HCT116 (cell line): ENCODE measurements at regions not wholly inside any gene's neighbourhood (a gene's known extent, or its start where the extent isn't known, plus 50 kb on each side); places are given as distances from the start of the nearest gene placed in this dataset.

Experiments used
- ATAC-seq: fragments of 200-7000 bp; cut with Tn5 transposase; 2 replicates; pipeline ENCODE4 v1.9.1; 2020; ENCODE audit warnings: mild to moderate bottlenecking, moderate library complexity
- BruUV-seq: library from RNA; stranded (reverse); fragments of 400-500 nt; replicated peaks from 2 replicates; lab custom pipeline; 2021; lab: Mats Ljungman, UMichigan
- CTCF ChIA-PET: fragments of 300-600 bp; sonication (Branson Sonifier 250); formaldehyde crosslinking; loops from one replicate; lab custom pipeline; 2021; ENCODE audit warnings: antibody characterized with exemption; lab: Charles Lee
- POLR2A ChIA-PET: fragments of 300-600, 350-600 bp; sonication (Branson Sonifier 250); formaldehyde crosslinking; loops from one replicate; lab custom pipeline; 2021; ENCODE audit warnings: antibody characterized with exemption; lab: Charles Lee
- RAD21 ChIA-PET, 2 experiments: fragments of 300-600 bp; sonication (Branson Sonifier 250); formaldehyde crosslinking; loops; one replicate each; lab custom pipeline; 2023; ENCODE audit warnings: low total read pairs in 2 of 2; ENCODE audit not compliant: uncharacterized antibody in 2 of 2, unreplicated experiment in 2 of 2, low non-redundant PET in 1 of 2; lab: Charles Lee
- DNase-seq: peaks from one replicate; pipeline ENCODE4 v3.0.0-alpha.2; 2010; ENCODE audit warnings: low read depth, low spot score
- H2AFZ ChIP-seq: fragments of 200-600 bp; shearing (Covaris generic), sonication (generic); 2 replicates; pipeline ENCODE4 v1.6.1; 2017; ENCODE audit warnings: low read depth, mixed run types, mixed read lengths, antibody characterized with exemption, low read length; ENCODE audit not compliant: poor library complexity, severe bottlenecking
- H3K27ac ChIP-seq: 2 replicates; pipeline ENCODE4 v1.5.1; 2012; ENCODE audit warnings: low read depth, low read length
- H3K27me3 ChIP-seq: fragments of 200-600 bp; sonication (generic); 2 replicates; pipeline ENCODE4 v1.6.1; 2016; ENCODE audit warnings: mixed run types, low read length, mixed read lengths; ENCODE audit not compliant: insufficient read depth
- H3K36me3 ChIP-seq, 2 experiments: fragments of 200-500 bp in 1 of 2; fragments of 200-600 bp in 1 of 2; sonication (Bioruptor generic) in 1 of 2; sonication (generic) in 1 of 2; 2 replicates each; pipeline versions ENCODE4 v1.5.1 to v1.6.1; 2014 to 2016; ENCODE audit warnings: low read length in 2 of 2, inconsistent platforms in 1 of 2, mixed read lengths in 1 of 2, mixed run types in 1 of 2; ENCODE audit not compliant: insufficient read depth in 2 of 2, control insufficient read depth in 1 of 2
- H3K4me1 ChIP-seq, 2 experiments: fragments of 200-600 bp in 1 of 2; sonication (generic) in 1 of 2; 2 replicates each; pipeline versions ENCODE4 v1.5.1 to v1.6.1; 2012 to 2017; ENCODE audit warnings: low read length in 2 of 2, inconsistent platforms in 1 of 2, mild to moderate bottlenecking in 1 of 2, mixed read lengths in 1 of 2, mixed run types in 1 of 2, moderate library complexity in 1 of 2; ENCODE audit not compliant: insufficient read depth in 2 of 2, control insufficient read depth in 1 of 2
- H3K4me2 ChIP-seq: fragments of 200-600 bp; sonication (generic); 2 replicates; pipeline ENCODE4 v1.6.1; 2017; ENCODE audit warnings: mixed run types, low read length, mixed read lengths
- H3K4me3 ChIP-seq, 2 experiments: fragments of 200-600 bp in 1 of 2; sonication (generic) in 1 of 2; replicated peaks in 1 of 2; 2 replicates each; pipeline ENCODE4 v1.5.1; 2011 to 2016; ENCODE audit warnings: low read length in 2 of 2, control low read depth in 1 of 2, low read depth in 1 of 2, mild to moderate bottlenecking in 1 of 2, mixed read lengths in 1 of 2, mixed run types in 1 of 2
- H3K79me2 ChIP-seq: fragments of 200-600 bp; sonication (generic); 2 replicates; pipeline ENCODE4 v1.6.1; 2017; ENCODE audit warnings: mild to moderate bottlenecking, mixed run types, low read length, moderate library complexity, mixed read lengths; ENCODE audit not compliant: insufficient read depth
- H3K9ac ChIP-seq: fragments of 200-600 bp; sonication (generic); 2 replicates; pipeline ENCODE4 v1.6.1; 2016; ENCODE audit warnings: low read length, mixed read lengths
- H3K9me2 ChIP-seq: fragments of 200-600 bp; sonication (generic), shearing (Covaris generic); 2 replicates; pipeline ENCODE4 v1.6.1; 2017; ENCODE audit warnings: mixed run types, mild to moderate bottlenecking, moderate library complexity; ENCODE audit not compliant: insufficient read depth
- H3K9me3 ChIP-seq, 2 experiments: fragments of 200-500 bp in 1 of 2; fragments of 200-600 bp in 1 of 2; sonication (Bioruptor generic) in 1 of 2; sonication (generic) in 1 of 2; 2 replicates each; pipeline ENCODE4 v1.6.1; 2014 to 2017; ENCODE audit warnings: low read length in 2 of 2, mixed read lengths in 2 of 2, inconsistent platforms in 1 of 2, low read depth in 1 of 2, mild to moderate bottlenecking in 1 of 2, mixed run types in 1 of 2, moderate library complexity in 1 of 2; ENCODE audit not compliant: control insufficient read depth in 1 of 2, insufficient read depth in 1 of 2
- H4K20me1 ChIP-seq: fragments of 200-600 bp; sonication (generic), shearing (Covaris generic); 2 replicates; pipeline ENCODE4 v1.6.1; 2017; ENCODE audit warnings: mixed run types, mild to moderate bottlenecking, moderate library complexity; ENCODE audit not compliant: insufficient read depth
- EGR1 ChIP-seq: IDR thresholded peaks from 2 replicates; pipeline ENCODE4 v1.6.1; 2012; ENCODE audit warnings: low read depth
- EZH2phosphoT487 ChIP-seq: fragments of 200-600 bp; IDR thresholded peaks from 2 replicates; pipeline ENCODE4 v1.6.1; 2018; ENCODE audit warnings: antibody characterized with exemption, borderline replicate concordance
- FOSL1 ChIP-seq: IDR thresholded peaks from 2 replicates; pipeline ENCODE4 v1.6.1; 2012; ENCODE audit warnings: low read depth
- JUND ChIP-seq: IDR thresholded peaks from 2 replicates; pipeline ENCODE4 v1.6.1; 2012
- MAX ChIP-seq: IDR thresholded peaks from 2 replicates; pipeline ENCODE4 v1.6.1; 2012
- POLR2A ChIP-seq: IDR thresholded peaks from 2 replicates; pipeline ENCODE4 v1.7.0; 2011; ENCODE audit warnings: borderline replicate concordance; ENCODE audit not compliant: insufficient read depth, insufficient read length; ENCODE audit errors: extremely low read depth
- POLR2AphosphoS5 ChIP-seq: IDR thresholded peaks from 2 replicates; pipeline ENCODE4 v1.6.1; 2011; ENCODE audit warnings: mild to moderate bottlenecking, low read depth, low read length, moderate library complexity
- RAD21 ChIP-seq: IDR thresholded peaks from 2 replicates; pipeline ENCODE4 v1.6.1; 2012; ENCODE audit warnings: low read depth, mild to moderate bottlenecking
- REST ChIP-seq: IDR thresholded peaks from 2 replicates; pipeline ENCODE4 v1.6.1; 2012; ENCODE audit warnings: low read depth
- SIN3A ChIP-seq: IDR thresholded peaks from 2 replicates; pipeline ENCODE4 v1.6.1; 2012; ENCODE audit warnings: low read depth
- SP1 ChIP-seq: IDR thresholded peaks from 2 replicates; pipeline ENCODE4 v1.6.1; 2012; ENCODE audit warnings: low read depth
- ZFX ChIP-seq: fragments of 450-650 bp; IDR thresholded peaks from 2 replicates; pipeline ENCODE4 v1.6.1; 2017
- intact Hi-C: fragments of 100-400 bp; cut with micrococcal nuclease; formaldehyde crosslinking; loops from 2 replicates; pipeline ENCODE4 v1.10.0; 2022
- TF ChIP-seq, protein P1 (sequence below), 3 experiments: fragments of 200-600 bp in 1 of 3; sonication (generic) in 1 of 3; IDR thresholded peaks in 2 of 3; conservative IDR thresholded peaks in 1 of 3; 2 replicates each; pipeline ENCODE4 v1.5.1; 2012 to 2017; ENCODE audit warnings: low read depth in 2 of 3, low read length in 2 of 3, antibody characterized with exemption in 1 of 3, borderline replicate concordance in 1 of 3, control low read depth in 1 of 3, mild to moderate bottlenecking in 1 of 3, mixed read lengths in 1 of 3, mixed run types in 1 of 3, moderate library complexity in 1 of 3; ENCODE audit not compliant: insufficient read depth in 1 of 3
- TF ChIP-seq, protein P2 (sequence below): IDR thresholded peaks from 2 replicates; pipeline ENCODE4 v1.6.1; 2012

DNA sequence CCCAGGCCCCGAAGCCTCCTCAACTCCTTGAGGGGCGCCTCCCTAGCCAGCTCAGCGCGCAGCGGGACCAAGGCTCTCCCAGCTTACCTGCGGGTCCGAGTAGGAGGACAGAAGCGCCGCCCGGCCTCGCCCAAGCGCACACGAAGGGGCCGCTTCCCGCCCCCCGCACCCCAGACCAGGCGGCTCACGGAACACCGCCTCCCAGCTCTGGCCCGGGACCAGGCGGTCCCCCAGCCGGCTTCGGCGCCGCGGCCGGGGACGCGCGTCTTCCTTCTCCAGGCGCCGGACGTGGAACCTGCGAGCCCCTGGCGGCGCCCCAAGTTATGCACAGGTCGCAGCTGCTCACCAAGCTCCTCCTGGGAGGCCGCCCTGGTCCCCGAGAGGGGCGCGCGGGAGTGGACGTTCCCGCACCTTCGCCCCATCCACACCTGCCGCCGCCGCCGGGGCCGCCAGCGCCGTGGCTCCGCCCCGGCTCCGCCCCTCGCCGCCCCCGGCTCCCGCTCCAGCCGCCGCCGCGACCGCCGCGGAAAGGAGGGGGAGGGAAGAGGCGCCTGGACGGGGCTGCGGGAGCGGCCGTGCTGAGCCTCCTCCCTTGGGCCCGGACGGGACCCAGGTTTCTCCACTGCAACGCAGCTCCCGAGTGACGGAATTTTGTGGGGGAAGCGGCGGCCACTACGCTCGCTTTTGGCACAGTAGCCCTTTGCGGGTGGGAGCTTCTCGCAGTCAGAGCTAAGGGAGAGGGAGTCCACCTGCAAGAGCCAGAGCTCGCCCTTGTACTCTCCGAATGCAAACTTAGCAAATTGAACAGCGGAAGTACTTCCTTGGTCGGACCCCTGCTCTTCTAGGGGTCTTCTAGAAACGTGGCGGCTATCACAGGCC lies 77.5 kb upstream of the IFNE start:
- no peaks in the 10 kb centered on the region for H3K27me3 ChIP-seq
- H3K4me2 ChIP-seq: peak overlapping the region; percentile 73
- H3K9me3 ChIP-seq: no peaks in the 10 kb centered on the region
- H2AFZ ChIP-seq: no peak overlapping the region
- peaks cover 99% of the 10 kb centered on the region for H3K79me2 ChIP-seq
- peak overlapping the region; percentile 99 for H3K27ac ChIP-seq
- intact Hi-C loops: loop anchor here (2.0 kb wide), 2 partner anchors 125 to 229 kb away; no protein-coding TSS in a partner anchor
- no peak for DNase-seq
- H4K20me1 ChIP-seq: 0 out of 2 replicates have a peak, but pooled peaks cover 5% of the 10 kb centered on the region
- H3K4me1 ChIP-seq: peaks cover 59 to 83% of the 10 kb centered on the region in 2 experiments
- peak overlapping the region; percentile 82 for H3K9ac ChIP-seq
- peaks cover 8 to 34% of the 10 kb centered on the region in 2 experiments; a peak in 3 of 4 replicates for H3K36me3 ChIP-seq
- ChIA-PET RAD21 (no interaction called here), CTCF (interaction anchor here (1.9 kb wide), 1 partner anchor 229 kb away, joined by 5 read pairs; no protein-coding TSS in a partner anchor), POLR2A (interaction anchor here (0.8 to 3.9 kb wide), 21 partner anchors 9 to 245 kb away, joined by 3 to 64 read pairs (median 9); partner anchors contain the start of gene MTAP)
- no TSS peak for BruUV-seq
- TF ChIP-seq MAX: no peak
- TF ChIP-seq FOSL1: no peak
- TF ChIP-seq ZFX: peak; percentile 42; the same call in 1 of the 2 replicates
- TF ChIP-seq, protein P1, sequence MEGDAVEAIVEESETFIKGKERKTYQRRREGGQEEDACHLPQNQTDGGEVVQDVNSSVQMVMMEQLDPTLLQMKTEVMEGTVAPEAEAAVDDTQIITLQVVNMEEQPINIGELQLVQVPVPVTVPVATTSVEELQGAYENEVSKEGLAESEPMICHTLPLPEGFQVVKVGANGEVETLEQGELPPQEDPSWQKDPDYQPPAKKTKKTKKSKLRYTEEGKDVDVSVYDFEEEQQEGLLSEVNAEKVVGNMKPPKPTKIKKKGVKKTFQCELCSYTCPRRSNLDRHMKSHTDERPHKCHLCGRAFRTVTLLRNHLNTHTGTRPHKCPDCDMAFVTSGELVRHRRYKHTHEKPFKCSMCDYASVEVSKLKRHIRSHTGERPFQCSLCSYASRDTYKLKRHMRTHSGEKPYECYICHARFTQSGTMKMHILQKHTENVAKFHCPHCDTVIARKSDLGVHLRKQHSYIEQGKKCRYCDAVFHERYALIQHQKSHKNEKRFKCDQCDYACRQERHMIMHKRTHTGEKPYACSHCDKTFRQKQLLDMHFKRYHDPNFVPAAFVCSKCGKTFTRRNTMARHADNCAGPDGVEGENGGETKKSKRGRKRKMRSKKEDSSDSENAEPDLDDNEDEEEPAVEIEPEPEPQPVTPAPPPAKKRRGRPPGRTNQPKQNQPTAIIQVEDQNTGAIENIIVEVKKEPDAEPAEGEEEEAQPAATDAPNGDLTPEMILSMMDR (IDR thresholded peaks at IDR 0.05 in 2 of 3, conservative IDR thresholded peaks at IDR 0.05 in 1 of 3; ENCODE audit: borderline replicate concordance in 1 of 3, insufficient read depth in 1 of 3, low read depth in 2 of 3, low read length in 2 of 3): 0 out of 6 replicates have a peak, but pooled peaks of 1 of the 3 experiments have one; percentile 2
- TF ChIP-seq SIN3A: peak; percentile 76
- peak; percentile 86 for TF ChIP-seq POLR2AphosphoS5
- TF ChIP-seq POLR2A: no peak
- peak; percentile 72; the same call in 1 of the 2 replicates for TF ChIP-seq SP1
- TF ChIP-seq, protein P2, sequence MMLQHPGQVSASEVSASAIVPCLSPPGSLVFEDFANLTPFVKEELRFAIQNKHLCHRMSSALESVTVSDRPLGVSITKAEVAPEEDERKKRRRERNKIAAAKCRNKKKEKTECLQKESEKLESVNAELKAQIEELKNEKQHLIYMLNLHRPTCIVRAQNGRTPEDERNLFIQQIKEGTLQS: peak; percentile 25; the same call in 1 of the 2 replicates
- no peak for TF ChIP-seq REST
- no peak for TF ChIP-seq EZH2phosphoT487
- TF ChIP-seq EGR1: no peak
- TF ChIP-seq JUND: no peak
- peak; percentile 33; the same call in 1 of the 2 replicates for TF ChIP-seq RAD21
- peak overlapping the region; percentile 65 to 72 for H3K4me3 ChIP-seq
- H3K9me2 ChIP-seq: no peaks in the 10 kb centered on the region
- ATAC-seq: peak; percentile 86
